Spleen (tissue), 11 donors: ENCODE measurements at regions not wholly inside any gene's neighbourhood (a gene's known extent, or its start where the extent isn't known, plus 50 kb on each side); places are given as distances from the start of the nearest gene placed in this dataset.

Experiments used
- DNase-seq: peaks from one replicate; pipeline ENCODE4 v3.0.0-alpha.2; 2020
- H3K27ac ChIP-seq, 8 donors: fragments of 200-600 bp; sonication (generic) in 7 of 8; 1 replicate in 4 of 8; 2 replicates in 4 of 8; pipeline versions ENCODE4 v1.5.0 to v1.8.0; 2016 to 2021; ENCODE audit warnings: inconsistent platforms in 4 of 8, mild to moderate bottlenecking in 4 of 8, moderate library complexity in 1 of 8
- H3K27me3 ChIP-seq, 7 donors: fragments of 200-600 bp; sonication (generic) in 6 of 7; replicated peaks in 1 of 7; 1 replicate in 4 of 7; 2 replicates in 3 of 7; pipeline versions ENCODE4 v1.5.0 to v1.8.0; 2016 to 2021; ENCODE audit warnings: inconsistent platforms in 3 of 7, mild to moderate bottlenecking in 1 of 7
- H3K36me3 ChIP-seq, 6 donors: fragments of 200-600 bp; sonication (generic) in 5 of 6; 1 replicate in 4 of 6; 2 replicates in 2 of 6; pipeline versions ENCODE4 v1.5.0 to v1.8.0; 2016 to 2021; ENCODE audit warnings: inconsistent platforms in 2 of 6
- H3K4me1 ChIP-seq, 6 donors: fragments of 200-600 bp; sonication (generic) in 5 of 6; 1 replicate in 3 of 6; 2 replicates in 3 of 6; pipeline versions ENCODE4 v1.5.0 to v1.8.0; 2016 to 2021; ENCODE audit warnings: inconsistent platforms in 3 of 6
- H3K4me3 ChIP-seq, 8 donors: fragments of 200-600 bp; sonication (generic) in 7 of 8; 1 replicate in 4 of 8; 2 replicates in 4 of 8; pipeline versions ENCODE4 v1.5.0 to v1.8.0; 2016 to 2021; ENCODE audit warnings: inconsistent platforms in 4 of 8, mild to moderate bottlenecking in 4 of 8, moderate library complexity in 2 of 8
- H3K9me3 ChIP-seq, 8 donors: fragments of 200-600 bp; sonication (generic) in 7 of 8; 1 replicate in 4 of 8; 2 replicates in 4 of 8; pipeline versions ENCODE4 v1.5.0 to v1.8.0; 2016 to 2021; ENCODE audit warnings: inconsistent platforms in 4 of 8
- POLR2A ChIP-seq, 3 donors: fragments of 450-650 bp; IDR thresholded peaks; one replicate each; pipeline ENCODE4 v1.5.1; 2017; ENCODE audit warnings: antibody characterized with exemption in 3 of 3, mild to moderate bottlenecking in 1 of 3
- POLR2AphosphoS5 ChIP-seq, 3 donors: sonication (generic); formaldehyde crosslinking; IDR thresholded peaks; one replicate each; pipeline ENCODE4 v1.5.1; 2017; ENCODE audit warnings: antibody characterized with exemption in 3 of 3
- WGBS, 5 donors: extraction: QIAGEN DNeasy Blood & Tissue Kit in 3 of 5; methylation state at CpG; one replicate each; pipeline versions ENCODE4 v1.1.5 to v1.1.7; 2013 to 2018; 5-methylcytosine and 5-hydroxymethylcytosine counted together
- intact Hi-C: fragments of 100-400 bp; cut with DNase I; formaldehyde crosslinking; loops from one replicate; pipeline ENCODE4 v1.15.0; 2023; ENCODE audit warnings: low total_unique reads
- TF ChIP-seq, protein P1 (sequence below), 11 experiments: fragments of 200-600 bp in 7 of 11; fragments of 450-650 bp in 4 of 11; sonication (generic) in 4 of 11; IDR thresholded peaks in 8 of 11; conservative IDR thresholded peaks in 3 of 11; 1 replicate in 7 of 11; 2 replicates in 4 of 11; pipeline versions ENCODE4 v1.4.0 to v1.8.0; 2016 to 2021; ENCODE audit warnings: antibody characterized with exemption in 11 of 11, inconsistent platforms in 4 of 11, mild to moderate bottlenecking in 1 of 11
- donor health status: healthy with polysubstance abuse.
- donor health status: DM: no; HTN: no; CAD: no; lungs with moderate emphysema.
- donor health status: DM: no; HTN: no; CAD: no.
- donor health status: Bipolar disorder and iron deficiency.
- donor health status: healthy.
- donor health status: DM: no; HTN: no; CAD: no.
- donor health status: DM: yes; HTN: yes; CAD: no.

DNA sequence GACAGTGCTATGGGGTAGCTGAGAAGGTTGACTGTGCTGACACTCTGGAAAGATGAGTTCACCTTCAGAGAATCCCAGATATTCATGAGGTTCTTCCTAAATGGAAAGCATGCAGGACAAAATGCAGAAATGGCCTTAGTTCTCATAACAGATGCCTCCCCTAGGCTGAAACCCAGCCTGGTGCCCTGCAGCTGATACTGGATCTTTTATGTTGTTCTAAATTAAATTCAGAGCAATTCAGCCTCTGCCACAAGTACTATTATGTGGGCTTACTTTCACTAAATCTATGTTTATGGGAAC is 172.0 kb upstream of the SERPINE2 start:
- Histone ChIP-seq H3K27me3 (peaks cover 0 to 14% (median 0%) of the 10 kb centered on the region in 7 donors), H3K4me1 (peaks cover 0 to 4% (median 0%) of the 10 kb centered on the region in 6 donors), H3K27ac (no peak overlapping the region), H3K36me3 (no peaks in the 10 kb centered on the region), H3K9me3 (no peaks in the 10 kb centered on the region), H3K4me3 (no peak overlapping the region)
- no peak for DNase-seq
- intact Hi-C loops, result no loop called here
- TF ChIP-seq, protein P1, sequence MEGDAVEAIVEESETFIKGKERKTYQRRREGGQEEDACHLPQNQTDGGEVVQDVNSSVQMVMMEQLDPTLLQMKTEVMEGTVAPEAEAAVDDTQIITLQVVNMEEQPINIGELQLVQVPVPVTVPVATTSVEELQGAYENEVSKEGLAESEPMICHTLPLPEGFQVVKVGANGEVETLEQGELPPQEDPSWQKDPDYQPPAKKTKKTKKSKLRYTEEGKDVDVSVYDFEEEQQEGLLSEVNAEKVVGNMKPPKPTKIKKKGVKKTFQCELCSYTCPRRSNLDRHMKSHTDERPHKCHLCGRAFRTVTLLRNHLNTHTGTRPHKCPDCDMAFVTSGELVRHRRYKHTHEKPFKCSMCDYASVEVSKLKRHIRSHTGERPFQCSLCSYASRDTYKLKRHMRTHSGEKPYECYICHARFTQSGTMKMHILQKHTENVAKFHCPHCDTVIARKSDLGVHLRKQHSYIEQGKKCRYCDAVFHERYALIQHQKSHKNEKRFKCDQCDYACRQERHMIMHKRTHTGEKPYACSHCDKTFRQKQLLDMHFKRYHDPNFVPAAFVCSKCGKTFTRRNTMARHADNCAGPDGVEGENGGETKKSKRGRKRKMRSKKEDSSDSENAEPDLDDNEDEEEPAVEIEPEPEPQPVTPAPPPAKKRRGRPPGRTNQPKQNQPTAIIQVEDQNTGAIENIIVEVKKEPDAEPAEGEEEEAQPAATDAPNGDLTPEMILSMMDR (IDR thresholded peaks at IDR 0.05 in 8 of 11, conservative IDR thresholded peaks at IDR 0.05 in 3 of 11), result no peak
- no peak for TF ChIP-seq POLR2AphosphoS5 (IDR thresholded peaks at IDR 0.05)
- TF ChIP-seq POLR2A (IDR thresholded peaks at IDR 0.05), result no peak

DNA sequence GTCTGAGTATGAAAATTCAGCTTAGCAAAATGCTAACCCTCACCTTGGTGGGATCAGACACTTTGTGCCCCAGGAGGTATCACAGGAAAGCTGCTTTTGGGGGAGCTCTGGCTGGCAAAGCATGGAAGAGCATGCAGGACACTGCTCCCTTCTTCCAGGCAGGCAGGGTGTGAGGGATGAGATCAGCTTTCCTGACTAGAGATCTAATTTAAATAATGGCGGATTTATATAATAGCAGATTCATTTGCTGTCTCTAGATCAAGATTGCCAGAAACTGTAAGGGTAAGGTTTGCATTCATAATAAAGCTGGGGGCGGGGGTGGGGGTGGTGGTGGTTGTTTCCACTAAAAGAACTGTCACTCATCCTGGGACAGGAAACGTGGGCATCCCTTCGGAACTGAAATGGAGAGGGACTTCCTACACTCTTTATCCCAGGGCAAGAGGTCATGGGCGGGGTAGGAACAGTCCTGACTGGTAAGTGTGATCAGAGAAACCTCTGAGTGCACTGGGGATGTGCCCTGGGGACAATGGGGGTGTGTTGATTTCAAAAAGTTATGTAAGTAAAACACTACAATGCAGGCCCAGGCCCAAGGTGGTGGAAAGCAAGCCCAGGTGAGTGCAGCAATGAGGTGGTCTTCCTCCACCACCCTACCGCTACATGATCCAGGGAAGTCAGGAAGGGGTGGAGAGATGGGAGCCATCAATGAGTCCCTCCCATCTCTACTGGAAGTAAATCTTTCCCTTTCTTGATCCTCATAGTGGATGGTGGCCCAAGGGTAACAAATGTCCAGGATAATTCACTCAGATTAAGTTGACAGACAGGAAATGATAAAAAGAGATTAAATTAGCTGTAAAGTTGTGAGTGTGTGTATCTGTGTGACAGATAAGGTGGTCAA is 171.4 kb upstream of the SERPINE2 start:
- H3K27me3 ChIP-seq, result peaks cover 0 to 14% (median 0%) of the 10 kb centered on the region in 7 donors
- DNase-seq, result no peak
- 56 to 66% (median 63%) methylated on average over 6 of the region's 6 CpGs for WGBS, 5 donors
- H3K36me3 ChIP-seq, result no peaks in the 10 kb centered on the region
- no peak overlapping the region for H3K27ac ChIP-seq
- peaks cover 0 to 4% (median 0%) of the 10 kb centered on the region in 6 donors for H3K4me1 ChIP-seq
- no peak for TF ChIP-seq POLR2AphosphoS5 (IDR thresholded peaks at IDR 0.05)
- TF ChIP-seq POLR2A (IDR thresholded peaks at IDR 0.05), result no peak
- TF ChIP-seq, protein P1 (IDR thresholded peaks at IDR 0.05 in 8 of 11, conservative IDR thresholded peaks at IDR 0.05 in 3 of 11), result no peak
- no peak overlapping the region for H3K4me3 ChIP-seq
- intact Hi-C loops, result no loop called here
- H3K9me3 ChIP-seq, result no peaks in the 10 kb centered on the region

DNA sequence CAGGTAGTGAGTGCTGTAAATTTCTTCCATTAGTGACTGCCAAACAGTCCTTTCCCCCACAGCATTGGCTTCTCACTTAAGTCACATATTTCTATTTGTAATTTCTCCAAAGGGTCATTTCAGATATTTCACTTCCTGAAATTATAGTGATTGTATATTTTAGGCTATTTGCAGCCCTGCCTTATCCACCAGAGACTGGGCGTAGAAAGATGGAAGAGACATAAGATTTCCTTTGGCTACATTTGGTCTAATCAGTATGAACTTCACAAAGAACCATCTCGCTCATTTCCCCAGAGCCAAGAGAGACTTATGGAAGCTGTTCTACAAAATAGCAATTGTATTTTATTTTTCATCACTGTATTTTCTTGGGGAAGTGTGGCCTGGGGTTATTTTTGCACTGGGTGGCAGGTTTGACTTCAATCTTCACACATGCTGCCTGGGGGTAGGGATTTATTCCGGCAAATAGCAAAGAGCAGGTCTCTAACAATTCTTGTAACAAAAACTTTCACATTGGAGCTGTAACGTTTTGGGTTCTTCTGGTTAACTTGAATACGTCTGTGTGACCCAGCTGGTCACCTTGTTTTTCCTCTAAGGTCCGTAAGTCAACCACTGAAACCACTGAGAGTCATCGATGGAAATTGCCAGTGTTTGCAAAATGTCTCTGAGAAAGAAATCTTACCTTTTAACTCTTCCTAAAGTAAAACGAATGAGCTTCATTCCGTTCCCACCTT is 170.6 kb upstream of the SERPINE2 start:
- TF ChIP-seq, protein P1 (IDR thresholded peaks at IDR 0.05 in 8 of 11, conservative IDR thresholded peaks at IDR 0.05 in 3 of 11), result no peak
- no peak for TF ChIP-seq POLR2A (IDR thresholded peaks at IDR 0.05)
- no peak for TF ChIP-seq POLR2AphosphoS5 (IDR thresholded peaks at IDR 0.05)
- Histone ChIP-seq H3K27ac (no peak overlapping the region), H3K36me3 (no peaks in the 10 kb centered on the region), H3K4me1 (peaks cover 0 to 4% (median 0%) of the 10 kb centered on the region in 6 donors), H3K27me3 (peaks cover 0 to 14% (median 0%) of the 10 kb centered on the region in 7 donors), H3K4me3 (no peak overlapping the region), H3K9me3 (no peaks in the 10 kb centered on the region)
- intact Hi-C loops, result no loop called here
- WGBS, 5 donors, result 81 to 86% (median 81%) methylated on average over 9 of the region's 9 CpGs
- no peak for DNase-seq

DNA sequence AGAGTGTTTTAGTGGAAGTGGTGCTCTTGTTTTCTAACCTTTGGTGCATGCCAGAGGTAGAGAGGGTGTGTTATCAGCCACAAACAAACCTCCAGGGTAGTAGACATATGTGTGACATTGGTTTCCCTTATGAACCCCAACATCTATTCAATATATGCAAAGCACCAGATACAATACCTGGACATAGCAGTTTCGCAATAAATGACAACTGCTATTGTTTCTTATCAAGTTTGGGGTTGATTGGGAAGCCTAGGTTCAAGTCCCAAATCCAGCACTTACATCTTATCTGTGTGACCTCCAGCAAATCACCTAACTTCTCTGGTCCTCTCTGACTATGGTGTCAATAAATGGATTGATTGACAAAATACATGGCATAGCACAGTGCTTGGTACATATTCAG is 169.4 kb upstream of the SERPINE2 start:
- DNase-seq, result no peak
- no peak overlapping the region for H3K27ac ChIP-seq
- H3K27me3 ChIP-seq, result peaks cover 0 to 3% (median 0%) of the 10 kb centered on the region in 7 donors
- peaks cover 0 to 4% (median 0%) of the 10 kb centered on the region in 6 donors for H3K4me1 ChIP-seq
- WGBS, 5 donors, result 74 to 91% (median 85%) methylated on average over 1 of the region's 1 CpG
- TF ChIP-seq, protein P1 (IDR thresholded peaks at IDR 0.05 in 8 of 11, conservative IDR thresholded peaks at IDR 0.05 in 3 of 11), result no peak
- TF ChIP-seq POLR2AphosphoS5 (IDR thresholded peaks at IDR 0.05) (no peak), POLR2A (IDR thresholded peaks at IDR 0.05) (no peak)
- intact Hi-C loops, result no loop called here
- no peak overlapping the region for H3K4me3 ChIP-seq
- H3K36me3 ChIP-seq, result no peaks in the 10 kb centered on the region
- no peaks in the 10 kb centered on the region for H3K9me3 ChIP-seq
